Osteoblast (primary cell): ENCODE measurements at regions not wholly inside any gene's neighbourhood (a gene's known extent, or its start where the extent isn't known, plus 50 kb on each side); places are given as distances from the start of the nearest gene placed in this dataset.

Experiments
- DNase-seq: peaks from one replicate; pipeline ENCODE4 v3.0.0; 2011; ENCODE audit warnings: low spot score, mixed read lengths; ENCODE audit not compliant: insufficient read length; ENCODE audit errors: missing footprints
- H2AFZ ChIP-seq: 2 replicates; pipeline ENCODE4 v1.6.0; 2011; ENCODE audit warnings: mild to moderate bottlenecking, low read length
- H3K27ac ChIP-seq: 2 replicates; pipeline ENCODE4 v1.5.1; 2011; ENCODE audit warnings: mild to moderate bottlenecking, low read depth, low read length, moderate library complexity
- H3K27me3 ChIP-seq: 2 replicates; pipeline ENCODE4 v1.6.0; 2012; ENCODE audit warnings: mild to moderate bottlenecking, control low read depth, inconsistent platforms, low read length, moderate library complexity; ENCODE audit not compliant: insufficient read depth
- H3K36me3 ChIP-seq: 2 replicates; pipeline ENCODE4 v1.5.1; 2011; ENCODE audit warnings: mild to moderate bottlenecking, low read length, control low read depth, moderate library complexity; ENCODE audit not compliant: insufficient read depth
- H3K4me1 ChIP-seq: 2 replicates; pipeline ENCODE4 v1.5.1; 2011; ENCODE audit warnings: mild to moderate bottlenecking, low read length, control low read depth, moderate library complexity; ENCODE audit not compliant: insufficient read depth
- H3K4me2 ChIP-seq: 2 replicates; pipeline ENCODE4 v1.6.0; 2011; ENCODE audit warnings: mild to moderate bottlenecking, low read length; ENCODE audit not compliant: insufficient read depth
- H3K4me3 ChIP-seq: fragments of 200-600 bp; sonication (generic); 3 replicates; pipeline ENCODE4 v1.5.1; 2012; ENCODE audit warnings: mild to moderate bottlenecking, low read length, inconsistent platforms; ENCODE audit not compliant: insufficient read depth
- H3K79me2 ChIP-seq: 2 replicates; pipeline ENCODE4 v1.6.0; 2012; ENCODE audit warnings: mild to moderate bottlenecking, low read length, control low read depth, inconsistent platforms; ENCODE audit not compliant: insufficient read depth
- H3K9me3 ChIP-seq: 2 replicates; pipeline ENCODE4 v1.5.1; 2011; ENCODE audit warnings: low read depth, low read length, control low read depth
- H4K20me1 ChIP-seq: 2 replicates; pipeline ENCODE4 v1.6.0; 2012; ENCODE audit warnings: mild to moderate bottlenecking, low read length, control low read depth; ENCODE audit not compliant: insufficient read depth
- TF ChIP-seq, protein P1 (sequence below): IDR thresholded peaks from 2 replicates; pipeline ENCODE4 v1.5.1; 2011; ENCODE audit warnings: mild to moderate bottlenecking, low read depth, low read length, moderate library complexity; ENCODE audit errors: extremely low read depth

DNA sequence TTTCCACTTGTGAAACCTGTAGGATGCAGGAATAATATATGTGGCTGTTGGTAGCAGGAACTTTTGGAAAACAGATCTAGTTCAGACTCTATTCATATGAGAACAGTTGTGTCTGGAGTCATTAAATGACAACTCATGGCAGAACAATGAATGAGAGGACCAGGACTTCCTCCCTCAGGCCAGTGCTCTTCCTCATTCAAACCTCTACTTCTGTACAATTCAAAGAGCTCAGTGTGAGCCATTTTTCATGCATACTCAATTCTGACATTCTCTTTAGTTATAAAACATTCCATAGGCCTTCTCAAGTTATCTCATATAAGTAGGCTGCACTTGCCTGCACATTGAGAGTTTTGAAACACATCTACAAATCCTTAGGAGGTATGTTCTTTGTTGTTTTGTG is 1526.6 kb upstream of the FLRT2 start:
- Histone ChIP-seq H3K4me3 (no peak overlapping the region), H3K4me1 (no peaks in the 10 kb centered on the region), H3K4me2 (no peak overlapping the region), H3K27me3 (no peaks in the 10 kb centered on the region), H3K79me2 (no peaks in the 10 kb centered on the region), H2AFZ (no peak overlapping the region), H3K36me3 (no peaks in the 10 kb centered on the region), H3K9me3 (peaks cover 4% of the 10 kb centered on the region), H4K20me1 (no peaks in the 10 kb centered on the region), H3K27ac (no peak overlapping the region)
- DNase-seq: no peak
- TF ChIP-seq, protein P1, sequence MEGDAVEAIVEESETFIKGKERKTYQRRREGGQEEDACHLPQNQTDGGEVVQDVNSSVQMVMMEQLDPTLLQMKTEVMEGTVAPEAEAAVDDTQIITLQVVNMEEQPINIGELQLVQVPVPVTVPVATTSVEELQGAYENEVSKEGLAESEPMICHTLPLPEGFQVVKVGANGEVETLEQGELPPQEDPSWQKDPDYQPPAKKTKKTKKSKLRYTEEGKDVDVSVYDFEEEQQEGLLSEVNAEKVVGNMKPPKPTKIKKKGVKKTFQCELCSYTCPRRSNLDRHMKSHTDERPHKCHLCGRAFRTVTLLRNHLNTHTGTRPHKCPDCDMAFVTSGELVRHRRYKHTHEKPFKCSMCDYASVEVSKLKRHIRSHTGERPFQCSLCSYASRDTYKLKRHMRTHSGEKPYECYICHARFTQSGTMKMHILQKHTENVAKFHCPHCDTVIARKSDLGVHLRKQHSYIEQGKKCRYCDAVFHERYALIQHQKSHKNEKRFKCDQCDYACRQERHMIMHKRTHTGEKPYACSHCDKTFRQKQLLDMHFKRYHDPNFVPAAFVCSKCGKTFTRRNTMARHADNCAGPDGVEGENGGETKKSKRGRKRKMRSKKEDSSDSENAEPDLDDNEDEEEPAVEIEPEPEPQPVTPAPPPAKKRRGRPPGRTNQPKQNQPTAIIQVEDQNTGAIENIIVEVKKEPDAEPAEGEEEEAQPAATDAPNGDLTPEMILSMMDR: no peak

DNA sequence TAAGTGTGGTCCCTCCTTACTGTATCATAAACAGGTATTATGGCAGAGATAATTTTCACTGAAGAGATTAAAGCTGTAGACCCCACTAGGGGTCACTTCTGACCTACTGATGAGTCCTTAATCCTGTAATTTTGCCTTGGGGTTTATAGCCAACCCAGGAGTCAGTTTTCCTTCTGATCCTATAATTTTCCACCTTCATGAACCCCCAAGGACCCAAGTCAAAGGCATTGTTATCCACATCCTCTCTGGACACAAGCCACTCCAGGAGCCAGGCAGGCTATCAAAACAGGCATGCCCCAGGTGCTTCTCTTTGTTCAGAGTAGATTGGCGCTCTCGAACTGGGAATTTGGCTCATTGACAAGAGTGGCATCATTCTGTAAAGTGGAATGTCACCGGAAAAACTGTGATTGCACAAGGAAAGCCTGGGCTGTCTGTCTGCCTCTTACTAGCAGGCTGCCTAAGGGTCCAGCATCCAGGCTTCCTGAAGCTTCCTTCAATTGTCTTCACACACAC is 1523.2 kb upstream of the FLRT2 start:
- H3K27me3 ChIP-seq: no peaks in the 10 kb centered on the region
- H3K4me1 ChIP-seq: no peaks in the 10 kb centered on the region
- no peak overlapping the region for H3K4me3 ChIP-seq
- H3K4me2 ChIP-seq: no peak overlapping the region
- peak; percentile 35 for DNase-seq
- H4K20me1 ChIP-seq: no peaks in the 10 kb centered on the region
- no peaks in the 10 kb centered on the region for H3K36me3 ChIP-seq
- no peak overlapping the region for H3K27ac ChIP-seq
- H2AFZ ChIP-seq: no peak overlapping the region
- TF ChIP-seq, protein P1: no peak
- H3K79me2 ChIP-seq: no peaks in the 10 kb centered on the region
- H3K9me3 ChIP-seq: peaks cover 6% of the 10 kb centered on the region

GRCh38 chr14:84013424-84013823 is 1516.5 kb upstream of the FLRT2 start:
- Histone ChIP-seq H3K27me3 (no peaks in the 10 kb centered on the region), H3K4me1 (no peaks in the 10 kb centered on the region), H2AFZ (no peak overlapping the region), H3K9me3 (peaks cover 2% of the 10 kb centered on the region), H3K36me3 (no peaks in the 10 kb centered on the region), H3K27ac (no peak overlapping the region), H4K20me1 (no peaks in the 10 kb centered on the region), H3K4me3 (no peak overlapping the region), H3K4me2 (no peak overlapping the region), H3K79me2 (no peaks in the 10 kb centered on the region)
- TF ChIP-seq, protein P1: no peak
- DNase-seq: no peak

DNA sequence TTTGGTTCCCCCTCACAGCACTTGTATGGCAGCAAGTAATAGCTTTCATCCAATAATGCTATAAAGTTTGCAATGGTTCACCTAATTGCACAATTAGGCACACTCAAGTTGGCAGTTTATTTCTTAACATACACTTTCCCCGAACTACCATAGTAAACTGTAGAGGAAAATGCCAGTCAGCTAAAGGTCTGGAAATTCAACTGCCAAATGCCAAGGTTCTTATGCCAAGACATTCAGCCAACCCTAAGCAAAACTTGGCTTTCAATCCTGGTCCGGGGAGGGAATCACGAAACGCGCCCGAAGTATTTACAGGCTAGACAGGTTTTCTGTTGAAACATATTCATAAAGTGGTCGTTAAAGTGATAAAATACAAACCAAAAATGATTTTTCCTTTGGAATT is 1512.4 kb upstream of the FLRT2 start:
- Histone ChIP-seq H2AFZ (no peak overlapping the region), H4K20me1 (no peaks in the 10 kb centered on the region), H3K4me1 (no peaks in the 10 kb centered on the region), H3K4me3 (no peak overlapping the region), H3K4me2 (no peak overlapping the region), H3K79me2 (no peaks in the 10 kb centered on the region), H3K9me3 (no peaks in the 10 kb centered on the region), H3K27ac (no peak overlapping the region), H3K36me3 (no peaks in the 10 kb centered on the region), H3K27me3 (no peaks in the 10 kb centered on the region)
- DNase-seq: no peak
- TF ChIP-seq, protein P1: no peak
